ENCODE measurements at regions not wholly inside any gene's neighbourhood (a gene's known extent, or its start where the extent isn't known, plus 50 kb on each side); places are given as distances from the start of the nearest gene placed in this dataset.
"Not testable (repeated sequence)": the region's sequence is repeated elsewhere in the genome, so short reads cannot be mapped to it uniquely, and the experiment has no call there.

GRCh38 chr5:108528655-108529054 lies 146.8 kb upstream of the FBXL17 start:
- no peak for DNase-seq

GRCh38 chr5:108524564-108524963 lies 142.7 kb upstream of the FBXL17 start:
- no peak for DNase-seq

GRCh38 chr5:108523360-108523759 lies 141.5 kb upstream of the FBXL17 start:
- DNase-seq: no peak

- DNase-seq: peak in 1 of 2 donors; percentile 21
Observed at GRCh38 chr5:108521841-108522506, 140.1 kb upstream of the FBXL17 start.

GRCh38 chr5:108521011-108521700 lies 139.3 kb upstream of the FBXL17 start:
- no peak for DNase-seq

- no peak for DNase-seq
Observed at GRCh38 chr5:108516785-108517184, 134.9 kb upstream of the FBXL17 start.

- DNase-seq: no peak
Observed at GRCh38 chr5:108515517-108516105, 133.7 kb upstream of the FBXL17 start.

GRCh38 chr5:108508979-108509378 lies 127.1 kb upstream of the FBXL17 start:
- no peak for DNase-seq

GRCh38 chr5:108507631-108508030 lies 125.7 kb upstream of the FBXL17 start:
- no peak for DNase-seq

GRCh38 chr5:108505608-108506007 lies 123.7 kb upstream of the FBXL17 start:
- DNase-seq: no peak

- no peak for DNase-seq
Observed at GRCh38 chr5:108504974-108505373, 123.1 kb upstream of the FBXL17 start.

GRCh38 chr5:108503986-108504385 lies 122.1 kb upstream of the FBXL17 start:
- no peak for DNase-seq

- DNase-seq: not testable (repeated sequence)
Observed at GRCh38 chr5:108495615-108496014, 113.7 kb upstream of the FBXL17 start.

GRCh38 chr5:108487951-108488350 lies 106.1 kb upstream of the FBXL17 start:
- no peak for DNase-seq

- no peak for DNase-seq
Observed at GRCh38 chr5:108484035-108484434, 102.1 kb upstream of the FBXL17 start.

- DNase-seq: no peak
Observed at GRCh38 chr5:108481355-108481931, 99.5 kb upstream of the FBXL17 start.

- DNase-seq: no peak
Observed at GRCh38 chr5:108472237-108472636, 90.3 kb upstream of the FBXL17 start.

GRCh38 chr5:108467563-108467962 lies 85.7 kb upstream of the FBXL17 start:
- no peak for DNase-seq

GRCh38 chr5:108461628-108462367 lies 79.9 kb upstream of the FBXL17 start:
- DNase-seq: no peak

GRCh38 chr5:108459769-108460168 lies 77.9 kb upstream of the FBXL17 start:
- DNase-seq: no peak

GRCh38 chr5:108451269-108451668 lies 69.4 kb upstream of the FBXL17 start:
- no peak for DNase-seq

GRCh38 chr5:108444130-108444529 lies 62.2 kb upstream of the FBXL17 start:
- DNase-seq: not testable (repeated sequence)

- not testable (repeated sequence) for DNase-seq
Observed at GRCh38 chr5:108442063-108442651, 60.3 kb upstream of the FBXL17 start.

Measured in stimulated activated CD4-positive, alpha-beta T cell treated with anti-CD3 and anti-CD28 coated beads, Interleukin-2, amount 100 ng/mL, for 48 hours (primary cell).